ENCODE measurements at regions not wholly inside any gene's neighbourhood (a gene's known extent, or its start where the extent isn't known, plus 50 kb on each side); places are given as distances from the start of the nearest gene placed in this dataset.

GRCh38 chr22:34070051-34070450, 149.8 kb upstream of the LARGE1 start:
- no peak for DNase-seq
- no peak for TF ChIP-seq CTCF (IDR thresholded peaks at IDR 0.05)
- H3K9me3 ChIP-seq, result no peaks in the 10 kb centered on the region

GRCh38 chr22:34070531-34070930, 150.3 kb upstream of the LARGE1 start:
- TF ChIP-seq CTCF (IDR thresholded peaks at IDR 0.05), result no peak
- H3K27me3 ChIP-seq, result peaks cover 0 to 11% of the 10 kb centered on the region in 2 donors
- no peaks in the 10 kb centered on the region for H3K9me3 ChIP-seq
- H3K27ac ChIP-seq, result no peak overlapping the region
- intact Hi-C loops (cut with DNase I; ENCODE audit: low total_unique reads), result no loop called here
- no peak for DNase-seq
- no peaks in the 10 kb centered on the region for H3K36me3 ChIP-seq
- no peak overlapping the region for H3K4me3 ChIP-seq
- H3K4me1 ChIP-seq, result no peaks in the 10 kb centered on the region

More at GRCh38 chr22:34070051-34070450, 149.8 kb upstream of the LARGE1 start:
- Histone ChIP-seq H3K36me3 (no peaks in the 10 kb centered on the region), H3K27ac (no peak overlapping the region), H3K4me1 (no peaks in the 10 kb centered on the region), H3K27me3 (peaks cover 0 to 11% of the 10 kb centered on the region in 2 donors), H3K4me3 (no peak overlapping the region)
- intact Hi-C loops (cut with DNase I; ENCODE audit: low total_unique reads), result no loop called here

GRCh38 chr22:34072585-34072984, 152.3 kb upstream of the LARGE1 start:
- Histone ChIP-seq H3K36me3 (no peaks in the 10 kb centered on the region), H3K27ac (no peak overlapping the region), H3K4me3 (no peak overlapping the region), H3K27me3 (peaks cover 0 to 14% of the 10 kb centered on the region in 2 donors), H3K4me1 (no peaks in the 10 kb centered on the region), H3K9me3 (no peaks in the 10 kb centered on the region)
- intact Hi-C loops (cut with DNase I; ENCODE audit: low total_unique reads), result no loop called here
- no peak for DNase-seq
- TF ChIP-seq CTCF (IDR thresholded peaks at IDR 0.05), result no peak

- no peak overlapping the region for H3K27ac ChIP-seq
- H3K36me3 ChIP-seq, result no peaks in the 10 kb centered on the region
- H3K4me1 ChIP-seq, result no peaks in the 10 kb centered on the region
- peaks cover 0 to 4% of the 10 kb centered on the region in 2 donors for H3K27me3 ChIP-seq
- DNase-seq, result no peak
- H3K9me3 ChIP-seq, result no peaks in the 10 kb centered on the region
- H3K4me3 ChIP-seq, result no peak overlapping the region
- intact Hi-C loops (cut with DNase I; ENCODE audit: low total_unique reads), result no loop called here
- no peak for TF ChIP-seq CTCF (IDR thresholded peaks at IDR 0.05)
Measured at GRCh38 chr22:34080433-34080832, 160.2 kb upstream of the LARGE1 start.

GRCh38 chr22:34096770-34097169, 176.5 kb upstream of the LARGE1 start:
- intact Hi-C loops (cut with DNase I; ENCODE audit: low total_unique reads), result loop anchor here (10.0 kb wide), 1 partner anchor 152 kb away; no protein-coding TSS in a partner anchor
- no peak overlapping the region for H3K27ac ChIP-seq
- no peaks in the 10 kb centered on the region for H3K4me1 ChIP-seq
- H3K4me3 ChIP-seq, result no peak overlapping the region
- DNase-seq, result no peak
- H3K9me3 ChIP-seq, result no peaks in the 10 kb centered on the region
- H3K27me3 ChIP-seq, result peaks cover 0 to 9% of the 10 kb centered on the region in 2 donors
- no peak for TF ChIP-seq CTCF (IDR thresholded peaks at IDR 0.05)
- no peaks in the 10 kb centered on the region for H3K36me3 ChIP-seq

GRCh38 chr22:34099278-34099677, 179.0 kb upstream of the LARGE1 start:
- Histone ChIP-seq H3K4me1 (no peaks in the 10 kb centered on the region), H3K36me3 (no peaks in the 10 kb centered on the region), H3K9me3 (no peaks in the 10 kb centered on the region), H3K27ac (no peak overlapping the region), H3K27me3 (peaks cover 0 to 9% of the 10 kb centered on the region in 2 donors), H3K4me3 (no peak overlapping the region)
- DNase-seq, result no peak
- intact Hi-C loops (cut with DNase I; ENCODE audit: low total_unique reads), result loop anchor here (10.0 kb wide), 1 partner anchor 154 kb away; no protein-coding TSS in a partner anchor
- no peak for TF ChIP-seq CTCF (IDR thresholded peaks at IDR 0.05)

Measured in tibial artery (tissue), 4 donors.